HL-60 (cell line): ENCODE measurements at regions not wholly inside any gene's neighbourhood (a gene's known extent, or its start where the extent isn't known, plus 50 kb on each side); places are given as distances from the start of the nearest gene placed in this dataset.
"Not testable (repeated sequence)": the region's sequence is repeated elsewhere in the genome, so short reads cannot be mapped to it uniquely, and the experiment has no call there.

ENCODE experiments used
- DNase-seq, 2 experiments: peaks; one replicate each; pipeline ENCODE4 v3.0.0-alpha.2; 2010 to 2020; ENCODE audit warnings: low read depth in 1 of 2, low spot score in 1 of 2
- H3K27ac ChIP-seq: fragments of 250-450 bp; sonication (Bioruptor Pico); replicated peaks from 2 replicates; pipeline ENCODE4 v1.5.1; 2020; ENCODE audit warnings: mild to moderate bottlenecking, moderate library complexity
- H3K27me3 ChIP-seq: fragments of 250-450 bp; sonication (Bioruptor Pico); 2 replicates; pipeline ENCODE4 v1.5.1; 2021; ENCODE audit warnings: mild to moderate bottlenecking, moderate library complexity; ENCODE audit not compliant: insufficient read depth, poor library complexity, severe bottlenecking
- H3K4me3 ChIP-seq: replicated peaks from 2 replicates; pipeline ENCODE4 v1.5.1; 2011; ENCODE audit warnings: mild to moderate bottlenecking, control low read depth, low read length; ENCODE audit not compliant: insufficient read depth
- CTCF ChIP-seq: IDR thresholded peaks from one replicate; pipeline ENCODE4 v1.5.1; 2011; ENCODE audit warnings: low read length, control low read depth, inconsistent platforms; ENCODE audit not compliant: insufficient read depth
- GABPA ChIP-seq: IDR thresholded peaks from 2 replicates; pipeline ENCODE4 v1.6.1; 2012; ENCODE audit warnings: low read depth
- POLR2AphosphoS5 ChIP-seq: IDR thresholded peaks from 2 replicates; pipeline ENCODE4 v1.6.1; 2012; ENCODE audit warnings: low read depth
- REST ChIP-seq: IDR thresholded peaks from 2 replicates; pipeline ENCODE4 v1.6.1; 2012; ENCODE audit warnings: low read depth; ENCODE audit not compliant: insufficient replicate concordance
- SPI1 ChIP-seq: IDR thresholded peaks from 2 replicates; pipeline ENCODE4 v1.6.1; 2012; ENCODE audit warnings: low read depth, mild to moderate bottlenecking, borderline replicate concordance

GRCh38 chrX:106481341-106481740 is 130.4 kb upstream of the RADX start:
- TF ChIP-seq CTCF = peak; percentile 4
- no peak for TF ChIP-seq SPI1
- Histone ChIP-seq H3K4me3 (no peak overlapping the region), H3K27ac (no peak overlapping the region), H3K27me3 (no peaks in the 10 kb centered on the region)
- DNase-seq = peak in 1 of 2 experiments; percentile 11

GRCh38 chrX:106484233-106484632 is 127.5 kb upstream of the RADX start:
- TF ChIP-seq REST = no peak
- no peak for TF ChIP-seq POLR2AphosphoS5
- no peak for TF ChIP-seq CTCF
- TF ChIP-seq SPI1 = no peak
- no peak for TF ChIP-seq GABPA
- Histone ChIP-seq H3K27me3 (no peaks in the 10 kb centered on the region), H3K4me3 (no peak overlapping the region), H3K27ac (no peak overlapping the region)
- DNase-seq = no peak

GRCh38 chrX:106493210-106493816 is 118.5 kb upstream of the RADX start:
- not testable (repeated sequence) for H3K4me3 ChIP-seq, DNase-seq, H3K27me3 ChIP-seq

GRCh38 chrX:106499473-106499872 is 112.3 kb upstream of the RADX start:
- Histone ChIP-seq H3K4me3 (no peak overlapping the region), H3K27ac (no peak overlapping the region), H3K27me3 (no peaks in the 10 kb centered on the region)
- DNase-seq = no peak
- TF ChIP-seq CTCF = no peak
- no peak for TF ChIP-seq REST
- TF ChIP-seq SPI1 = no peak
- no peak for TF ChIP-seq GABPA
- TF ChIP-seq POLR2AphosphoS5 = no peak

More at GRCh38 chrX:106493210-106493816, 118.5 kb upstream of the RADX start:
- H3K27ac ChIP-seq = not testable (repeated sequence)
